ENCODE measurements at regions not wholly inside any gene's neighbourhood (a gene's known extent, or its start where the extent isn't known, plus 50 kb on each side); places are given as distances from the start of the nearest gene placed in this dataset.

- no peak for FAIRE-seq
- ChIA-PET POLR2A (no interaction called here), RAD21 (ENCODE audit: unreplicated experiment) (no interaction called here), CTCF (no interaction called here), SMC1A (ENCODE audit: uncharacterized antibody, unreplicated experiment) (no interaction called here)
- Histone ChIP-seq H3K27me3 (replicated peaks in 1 of 2; ENCODE audit: control insufficient read depth in 2 of 2, insufficient read depth in 2 of 2, low read length in 1 of 2) (peaks cover 0 to 2% of the 10 kb centered on the region in 2 experiments; a peak in 3 of 4 replicates), H3K9me3 (replicated peaks; ENCODE audit: control insufficient read depth, insufficient read depth, low read length) (no peaks in the 10 kb centered on the region), H3K4me1 (ENCODE audit: control insufficient read depth, insufficient read depth, low read length) (no peaks in the 10 kb centered on the region), H4K20me1 (ENCODE audit: control insufficient read depth, insufficient read depth) (no peaks in the 10 kb centered on the region), H3K4me2 (ENCODE audit: control insufficient read depth, insufficient read depth) (no peak overlapping the region), H2AFZ (ENCODE audit: control insufficient read depth, low read depth, low read length) (no peak overlapping the region), H3K36me3 (ENCODE audit: control insufficient read depth in 2 of 2, insufficient read depth in 2 of 2, low read length in 1 of 2) (no peaks in the 10 kb centered on the region), H3K9ac (ENCODE audit: control insufficient read depth, insufficient read depth, low read length) (no peak overlapping the region), H3K4me3 (no peak overlapping the region), H3K79me2 (ENCODE audit: control insufficient read depth, insufficient read depth, low read length) (no peaks in the 10 kb centered on the region), H3K27ac (ENCODE audit: control insufficient read depth, insufficient read depth) (no peak overlapping the region)
- no peak for TF ChIP-seq EZH2 (IDR thresholded peaks at IDR 0.05; ENCODE audit: borderline replicate concordance, control insufficient read depth, low read depth, low read length)
- DNase-seq (ENCODE audit: low read depth, low spot score) = no peak
- in situ Hi-C loops (cut with MboI) (no loop called here), intact Hi-C loops (cut with micrococcal nuclease; ENCODE audit: unreplicated experiment) (no loop called here)
- no peak for ATAC-seq
- 58% methylated on average over 19 of the region's 20 CpGs for WGBS (ENCODE audit: insufficient coverage, insufficient replicate concordance, low lambda C conversion rate, missing lambda C conversion rate)
- no TSS peak for BruUV-seq (replicated peaks)
These were observed 131.4 kb upstream of the FOXF1 start for GRCh38 chr16:86378831-86379504.

DNA sequence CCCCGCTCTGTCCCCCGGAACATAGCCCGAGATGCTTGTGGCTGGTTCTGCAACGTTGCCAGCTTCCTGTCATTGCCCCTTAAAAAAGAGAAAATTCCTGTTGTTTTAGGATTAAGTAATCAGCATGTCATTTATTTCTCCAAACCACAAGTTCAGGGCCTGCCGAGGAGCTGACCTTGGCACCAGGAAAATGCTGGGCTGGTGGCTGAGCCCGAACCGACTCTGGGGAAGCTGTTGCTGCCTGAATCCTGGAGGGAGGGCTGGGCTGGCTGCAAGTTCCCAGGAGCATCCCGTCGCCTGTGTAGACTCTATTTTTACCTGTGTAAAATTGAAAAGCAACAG, 130.9 kb upstream of the FOXF1 start:
- SMC1A ChIA-PET (ENCODE audit: uncharacterized antibody, unreplicated experiment) = interaction anchor here (1.0 kb wide), 1 partner anchor 18 kb away, joined by 4 read pairs; no protein-coding TSS in a partner anchor
- intact Hi-C loops (cut with micrococcal nuclease; ENCODE audit: unreplicated experiment) = no loop called here
- CTCF ChIA-PET = no interaction called here
- no peak overlapping the region for H3K4me2 ChIP-seq (ENCODE audit: control insufficient read depth, insufficient read depth)
- in situ Hi-C loops (cut with MboI) = no loop called here
- H3K4me1 ChIP-seq (ENCODE audit: control insufficient read depth, insufficient read depth, low read length) = no peaks in the 10 kb centered on the region
- no peaks in the 10 kb centered on the region for H3K9me3 ChIP-seq (replicated peaks; ENCODE audit: control insufficient read depth, insufficient read depth, low read length)
- no TSS peak for BruUV-seq (replicated peaks)
- no peaks in the 10 kb centered on the region for H3K36me3 ChIP-seq (ENCODE audit: control insufficient read depth in 2 of 2, insufficient read depth in 2 of 2, low read length in 1 of 2)
- no peak overlapping the region for H3K9ac ChIP-seq (ENCODE audit: control insufficient read depth, insufficient read depth, low read length)
- POLR2A ChIA-PET = no interaction called here
- 10% methylated on average over 9 of the region's 9 CpGs for WGBS (ENCODE audit: insufficient coverage, insufficient replicate concordance, low lambda C conversion rate, missing lambda C conversion rate)
- TF ChIP-seq EZH2 (IDR thresholded peaks at IDR 0.05; ENCODE audit: borderline replicate concordance, control insufficient read depth, low read depth, low read length) (no peak), CHD1 (IDR thresholded peaks at IDR 0.05; ENCODE audit: low read depth, low read length) (no peak), MXI1 (IDR thresholded peaks at IDR 0.05; ENCODE audit: low read depth, low read length) (no peak), BCL11A (IDR thresholded peaks at IDR 0.05; ENCODE audit: low read depth, low read length) (no peak), NFIC (IDR thresholded peaks at IDR 0.05; ENCODE audit: low read depth, low read length) (no peak)
- TF ChIP-seq, protein P1, sequence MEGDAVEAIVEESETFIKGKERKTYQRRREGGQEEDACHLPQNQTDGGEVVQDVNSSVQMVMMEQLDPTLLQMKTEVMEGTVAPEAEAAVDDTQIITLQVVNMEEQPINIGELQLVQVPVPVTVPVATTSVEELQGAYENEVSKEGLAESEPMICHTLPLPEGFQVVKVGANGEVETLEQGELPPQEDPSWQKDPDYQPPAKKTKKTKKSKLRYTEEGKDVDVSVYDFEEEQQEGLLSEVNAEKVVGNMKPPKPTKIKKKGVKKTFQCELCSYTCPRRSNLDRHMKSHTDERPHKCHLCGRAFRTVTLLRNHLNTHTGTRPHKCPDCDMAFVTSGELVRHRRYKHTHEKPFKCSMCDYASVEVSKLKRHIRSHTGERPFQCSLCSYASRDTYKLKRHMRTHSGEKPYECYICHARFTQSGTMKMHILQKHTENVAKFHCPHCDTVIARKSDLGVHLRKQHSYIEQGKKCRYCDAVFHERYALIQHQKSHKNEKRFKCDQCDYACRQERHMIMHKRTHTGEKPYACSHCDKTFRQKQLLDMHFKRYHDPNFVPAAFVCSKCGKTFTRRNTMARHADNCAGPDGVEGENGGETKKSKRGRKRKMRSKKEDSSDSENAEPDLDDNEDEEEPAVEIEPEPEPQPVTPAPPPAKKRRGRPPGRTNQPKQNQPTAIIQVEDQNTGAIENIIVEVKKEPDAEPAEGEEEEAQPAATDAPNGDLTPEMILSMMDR (IDR thresholded peaks at IDR 0.05 in 2 of 3, conservative IDR thresholded peaks at IDR 0.05 in 1 of 3; ENCODE audit: control insufficient read depth in 2 of 3, extremely low read depth in 1 of 3, insufficient read depth in 1 of 3, low read depth in 3 of 3, low read length in 3 of 3) = no peak
- DNase-seq (ENCODE audit: low read depth, low spot score) (no peak), ATAC-seq (no peak), FAIRE-seq (no peak)
- no peak overlapping the region for H2AFZ ChIP-seq (ENCODE audit: control insufficient read depth, low read depth, low read length)
- RAD21 ChIA-PET (ENCODE audit: unreplicated experiment) = no interaction called here
- no peak overlapping the region for H3K27ac ChIP-seq (ENCODE audit: control insufficient read depth, insufficient read depth)
- no peaks in the 10 kb centered on the region for H3K79me2 ChIP-seq (ENCODE audit: control insufficient read depth, insufficient read depth, low read length)
- no peak overlapping the region for H3K4me3 ChIP-seq
- H3K27me3 ChIP-seq (replicated peaks in 1 of 2; ENCODE audit: control insufficient read depth in 2 of 2, insufficient read depth in 2 of 2, low read length in 1 of 2) = peaks cover 0 to 2% of the 10 kb centered on the region in 2 experiments; a peak in 3 of 4 replicates
- H4K20me1 ChIP-seq (ENCODE audit: control insufficient read depth, insufficient read depth) = no peaks in the 10 kb centered on the region

All from GM12878 (cell line).